ENCODE measurements at regions not wholly inside any gene's neighbourhood (a gene's known extent, or its start where the extent isn't known, plus 50 kb on each side); places are given as distances from the start of the nearest gene placed in this dataset.

- Histone ChIP-seq H3K4me1 (ENCODE audit: control insufficient read depth, extremely low read depth, insufficient read depth, low read length) (no peaks in the 10 kb centered on the region), H3K4me3 (ENCODE audit: control insufficient read depth in 2 of 3, extremely low read depth in 1 of 3, insufficient read depth in 2 of 3, low read depth in 1 of 3, low read length in 3 of 3) (no peak overlapping the region), H3K9me1 (ENCODE audit: control insufficient read depth, extremely low read depth, insufficient read depth, low read length) (no peaks in the 10 kb centered on the region), H3K27ac (ENCODE audit: control insufficient read depth, insufficient read depth, low read length) (no peak overlapping the region), H3K27me3 (ENCODE audit: control insufficient read depth, extremely low read depth, insufficient read depth, low read length) (peaks cover 3% of the 10 kb centered on the region), H3K79me2 (ENCODE audit: control insufficient read depth, insufficient read depth, low read length) (no peaks in the 10 kb centered on the region), H2AFZ (ENCODE audit: control insufficient read depth, low read length) (no peak overlapping the region), H4K20me1 (ENCODE audit: control insufficient read depth, extremely low read depth, insufficient read depth, low read length) (no peaks in the 10 kb centered on the region), H3K9me3 (ENCODE audit: control insufficient read depth, low read depth, low read length) (no peaks in the 10 kb centered on the region), H3K4me2 (ENCODE audit: control insufficient read depth, extremely low read depth, insufficient read depth, low read depth, low read length) (no peak overlapping the region), H3K9ac (ENCODE audit: control insufficient read depth, extremely low read depth, insufficient read depth, low read length) (no peak overlapping the region), H3K36me3 (ENCODE audit: control insufficient read depth in 2 of 2, extremely low read depth in 1 of 2, insufficient read depth in 2 of 2, low read length in 2 of 2) (no peaks in the 10 kb centered on the region)
- no peak for DNase-seq (ENCODE audit: low read depth, low spot score)
- no peak for TF ChIP-seq EZH2 (IDR thresholded peaks at IDR 0.05; ENCODE audit: low read length)
- TF ChIP-seq CTCF (optimal IDR thresholded peaks at IDR 0.05 in 1 of 3, IDR thresholded peaks at IDR 0.05 in 1 of 3, conservative IDR thresholded peaks at IDR 0.05 in 1 of 3; ENCODE audit: extremely low read depth in 1 of 3, insufficient read depth in 2 of 3, low read length in 3 of 3): no peak
- dilution Hi-C loops (cut with MboI; ENCODE audit: extremely low pct_ligation_motif_present, low sequenced_read_pairs): no loop called here
- FAIRE-seq: no peak
Measured at GRCh38 chr10:125243532-125244253, 83.3 kb upstream of the CTBP2 start.

- Histone ChIP-seq H3K79me2 (ENCODE audit: control insufficient read depth, insufficient read depth, low read length) (no peaks in the 10 kb centered on the region), H3K9me3 (ENCODE audit: control insufficient read depth, low read depth, low read length) (peaks cover 4% of the 10 kb centered on the region), H3K9ac (ENCODE audit: control insufficient read depth, extremely low read depth, insufficient read depth, low read length) (no peak overlapping the region), H3K4me2 (ENCODE audit: control insufficient read depth, extremely low read depth, insufficient read depth, low read depth, low read length) (no peak overlapping the region), H3K9me1 (ENCODE audit: control insufficient read depth, extremely low read depth, insufficient read depth, low read length) (no peaks in the 10 kb centered on the region), H2AFZ (ENCODE audit: control insufficient read depth, low read length) (no peak overlapping the region), H3K4me1 (ENCODE audit: control insufficient read depth, extremely low read depth, insufficient read depth, low read length) (peaks cover 11% of the 10 kb centered on the region), H3K36me3 (ENCODE audit: control insufficient read depth in 2 of 2, extremely low read depth in 1 of 2, insufficient read depth in 2 of 2, low read length in 2 of 2) (no peaks in the 10 kb centered on the region), H4K20me1 (ENCODE audit: control insufficient read depth, extremely low read depth, insufficient read depth, low read length) (no peaks in the 10 kb centered on the region), H3K27me3 (ENCODE audit: control insufficient read depth, extremely low read depth, insufficient read depth, low read length) (no peaks in the 10 kb centered on the region), H3K27ac (ENCODE audit: control insufficient read depth, insufficient read depth, low read length) (no peak overlapping the region), H3K4me3 (ENCODE audit: control insufficient read depth in 2 of 3, extremely low read depth in 1 of 3, insufficient read depth in 2 of 3, low read depth in 1 of 3, low read length in 3 of 3) (no peak overlapping the region)
- DNase-seq (ENCODE audit: low read depth, low spot score): no peak
- dilution Hi-C loops (cut with MboI; ENCODE audit: extremely low pct_ligation_motif_present, low sequenced_read_pairs): no loop called here
- FAIRE-seq: no peak
- no peak for TF ChIP-seq CTCF (optimal IDR thresholded peaks at IDR 0.05 in 1 of 3, IDR thresholded peaks at IDR 0.05 in 1 of 3, conservative IDR thresholded peaks at IDR 0.05 in 1 of 3; ENCODE audit: extremely low read depth in 1 of 3, insufficient read depth in 2 of 3, low read length in 3 of 3)
- TF ChIP-seq EZH2 (IDR thresholded peaks at IDR 0.05; ENCODE audit: low read length): no peak
Measured at GRCh38 chr10:125238682-125239081, 78.3 kb upstream of the CTBP2 start.

Measured in keratinocyte (primary cell).